GM12878 (cell line): ENCODE measurements at regions not wholly inside any gene's neighbourhood (a gene's known extent, or its start where the extent isn't known, plus 50 kb on each side); places are given as distances from the start of the nearest gene placed in this dataset.

Experiments used
- ATAC-seq: fragments of 200-7000 bp; cut with Tn5 transposase; 3 replicates; pipeline ENCODE4 v1.9.1; 2020; ENCODE audit warnings: mild to moderate bottlenecking, moderate library complexity
- BruUV-seq: library from RNA; stranded (reverse); fragments of 400-500 nt; replicated peaks from 2 replicates; lab custom pipeline; 2021; lab: Mats Ljungman, UMichigan
- CTCF ChIA-PET: fragments of 300-600 bp; sonication (Branson Sonifier 250); formaldehyde crosslinking; extraction: SDS; loops from one replicate; lab custom pipeline; 2021; ENCODE audit warnings: inconsistent platforms; lab: Yijun Ruan, JAX
- POLR2A ChIA-PET: fragments of 350-600 bp; formaldehyde crosslinking; extraction: SDS; loops from one replicate; lab custom pipeline; 2021; ENCODE audit warnings: inconsistent platforms; lab: Charles Lee
- RAD21 ChIA-PET: fragments of 300-600 bp; sonication (Branson Sonifier 250); formaldehyde crosslinking; loops from one replicate; lab custom pipeline; 2023; ENCODE audit warnings: antibody characterized with exemption; ENCODE audit not compliant: unreplicated experiment; lab: Charles Lee
- SMC1A ChIA-PET: fragments of 300-600 bp; sonication (Branson Sonifier 250); formaldehyde crosslinking; loops from one replicate; lab custom pipeline; 2023; ENCODE audit not compliant: unreplicated experiment, uncharacterized antibody; lab: Charles Lee
- DNase-seq: peaks from one replicate; pipeline ENCODE4 v3.0.0-alpha.2; 2011; ENCODE audit warnings: low read depth, low spot score
- FAIRE-seq: peaks from 3 replicates; lab custom pipeline; 2011; peaks lifted over from hg19 to GRCh38; lab: Jason Lieb, UNC
- H2AFZ ChIP-seq: 2 replicates; pipeline ENCODE4 v1.6.0; 2011; ENCODE audit warnings: low read depth, low read length, control low read depth; ENCODE audit not compliant: control insufficient read depth
- H3K27ac ChIP-seq: 2 replicates; pipeline ENCODE4 v1.5.1; 2011; ENCODE audit warnings: control low read depth; ENCODE audit not compliant: control insufficient read depth, insufficient read depth
- H3K27me3 ChIP-seq, 2 experiments: replicated peaks in 1 of 2; 2 replicates each; pipeline versions ENCODE4 v1.6.0 to v1.6.1; 2011; ENCODE audit warnings: low read length in 1 of 2; ENCODE audit not compliant: control insufficient read depth in 2 of 2, insufficient read depth in 2 of 2
- H3K36me3 ChIP-seq, 2 experiments: 2 replicates each; pipeline ENCODE4 v1.5.1; 2011; ENCODE audit warnings: low read length in 1 of 2; ENCODE audit not compliant: control insufficient read depth in 2 of 2, insufficient read depth in 2 of 2
- H3K4me1 ChIP-seq: 2 replicates; pipeline ENCODE4 v1.6.1; 2011; ENCODE audit warnings: mild to moderate bottlenecking, low read length, moderate library complexity, mixed read lengths; ENCODE audit not compliant: control insufficient read depth, insufficient read depth
- H3K4me2 ChIP-seq: 2 replicates; pipeline ENCODE4 v1.6.0; 2011; ENCODE audit warnings: control low read depth; ENCODE audit not compliant: control insufficient read depth, insufficient read depth
- H3K4me3 ChIP-seq: fragments of 200-600 bp; sonication (generic); 2 replicates; pipeline ENCODE4 v1.5.1; 2016
- H3K79me2 ChIP-seq: 2 replicates; pipeline ENCODE4 v1.6.0; 2011; ENCODE audit warnings: low read length; ENCODE audit not compliant: control insufficient read depth, insufficient read depth
- H3K9ac ChIP-seq: 2 replicates; pipeline ENCODE4 v1.8.0; 2011; ENCODE audit warnings: low read length, control low read depth, mixed read lengths; ENCODE audit not compliant: control insufficient read depth, insufficient read depth
- H3K9me3 ChIP-seq: replicated peaks from 3 replicates; pipeline ENCODE4 v1.5.1; 2011; ENCODE audit warnings: mild to moderate bottlenecking, low read length; ENCODE audit not compliant: control insufficient read depth, insufficient read depth
- H4K20me1 ChIP-seq: 2 replicates; pipeline ENCODE4 v1.6.0; 2011; ENCODE audit not compliant: control insufficient read depth, insufficient read depth
- BHLHE40 ChIP-seq, 2 experiments: fragments of 450-650 bp in 1 of 2; IDR thresholded peaks; 2 replicates each; pipeline ENCODE4 v1.6.1; 2011 to 2017; ENCODE audit warnings: low read depth in 2 of 2, borderline replicate concordance in 1 of 2, improper control_type of control experiment in 1 of 2, low read length in 1 of 2, mild to moderate bottlenecking in 1 of 2
- CBFB ChIP-seq: IDR thresholded peaks from 2 replicates; pipeline ENCODE4 v1.6.1; 2016; ENCODE audit warnings: antibody characterized with exemption, low read depth
- CBX3 ChIP-seq: fragments of 200-600 bp; sonication (generic); IDR thresholded peaks from 2 replicates; pipeline ENCODE4 v1.6.1; 2016; ENCODE audit warnings: low read depth, borderline replicate concordance
- IKZF2 ChIP-seq, 2 experiments: fragments of 450-650 bp; IDR thresholded peaks; 2 replicates each; pipeline ENCODE4 v1.6.1; 2017; ENCODE audit warnings: mild to moderate bottlenecking in 2 of 2, moderate library complexity in 2 of 2
- IRF4 ChIP-seq: IDR thresholded peaks from 2 replicates; pipeline ENCODE4 v1.6.1; 2011; ENCODE audit warnings: low read depth, low read length
- NFIC ChIP-seq: IDR thresholded peaks from 2 replicates; pipeline ENCODE4 v1.6.1; 2012; ENCODE audit warnings: low read depth, mild to moderate bottlenecking, inconsistent platforms, low read length, moderate library complexity
- POLR2AphosphoS2 ChIP-seq: IDR thresholded peaks from 2 replicates; pipeline ENCODE4 v1.6.1; 2011; ENCODE audit warnings: low read depth, mild to moderate bottlenecking, low read length, improper control_type of control experiment, moderate library complexity
- RB1 ChIP-seq: fragments of 450-650 bp; formaldehyde crosslinking; IDR thresholded peaks from 2 replicates; pipeline ENCODE4 v1.6.1; 2017; ENCODE audit warnings: mild to moderate bottlenecking, borderline replicate concordance
- SREBF1 ChIP-seq: IDR thresholded peaks from 2 replicates; pipeline ENCODE4 v1.6.1; 2012; ENCODE audit warnings: mild to moderate bottlenecking, low read length
- STAT1 ChIP-seq: fragments of 450-650 bp; conservative IDR thresholded peaks from 2 replicates; pipeline ENCODE4 v1.6.1; 2014; ENCODE audit warnings: antibody characterized with exemption, mild to moderate bottlenecking
- STAT3 ChIP-seq: IDR thresholded peaks from 2 replicates; pipeline ENCODE4 v1.6.1; 2011; ENCODE audit warnings: low read depth, low read length, improper control_type of control experiment
- TCF3 ChIP-seq: IDR thresholded peaks from 2 replicates; pipeline ENCODE4 v1.6.1; 2012; ENCODE audit warnings: low read depth, mild to moderate bottlenecking, low read length, borderline replicate concordance; ENCODE audit not compliant: insufficient read depth
- WGBS: methylation state at CpG from one replicate; pipeline ENCODE4 v1.1.6; 2016; ENCODE audit warnings: low lambda C conversion rate; ENCODE audit not compliant: insufficient replicate concordance, insufficient coverage; ENCODE audit errors: missing lambda C conversion rate; 5-methylcytosine and 5-hydroxymethylcytosine counted together
- in situ Hi-C: fragments of 300-500 bp; cut with MboI; formaldehyde crosslinking; loops from 9 replicates; pipeline ENCODE4 v1.14.3; 2018; ENCODE audit warnings: mixed read lengths
- intact Hi-C: fragments of 100-400 bp; cut with micrococcal nuclease; formaldehyde crosslinking; loops from one replicate; pipeline ENCODE4 v1.14.2; 2022; ENCODE audit not compliant: unreplicated experiment
- TF ChIP-seq, protein P1 (sequence below): IDR thresholded peaks from 2 replicates; pipeline ENCODE4 v1.6.1; 2011; ENCODE audit warnings: low read depth, mild to moderate bottlenecking, low read length, moderate library complexity, borderline replicate concordance; ENCODE audit errors: extremely low read depth
- TF ChIP-seq, protein P2 (sequence below): IDR thresholded peaks from 2 replicates; pipeline ENCODE4 v1.6.1; 2012; ENCODE audit warnings: improper control_type of control experiment, low read depth, low read length; ENCODE audit not compliant: insufficient replicate concordance
- TF ChIP-seq, protein P3 (sequence below): fragments of 450-650 bp; IDR thresholded peaks from 2 replicates; pipeline ENCODE4 v1.6.1; 2017; ENCODE audit warnings: antibody characterized with exemption, mild to moderate bottlenecking, moderate library complexity

- WGBS, result 16% methylated on average over 2 of the region's 2 CpGs
- no TSS peak for BruUV-seq
- Histone ChIP-seq H3K27me3 (no peaks in the 10 kb centered on the region), H3K4me1 (no peaks in the 10 kb centered on the region), H3K9ac (no peak overlapping the region), H3K4me3 (no peak overlapping the region), H3K4me2 (no peak overlapping the region), H4K20me1 (no peaks in the 10 kb centered on the region), H3K36me3 (no peaks in the 10 kb centered on the region), H2AFZ (no peak overlapping the region), H3K79me2 (no peaks in the 10 kb centered on the region), H3K27ac (no peak overlapping the region), H3K9me3 (no peaks in the 10 kb centered on the region)
- FAIRE-seq (no peak), ATAC-seq (no peak), DNase-seq (no peak)
- RAD21 ChIA-PET, result no interaction called here
- SMC1A ChIA-PET, result no interaction called here
- POLR2A ChIA-PET, result no interaction called here
- intact Hi-C loops, result no loop called here
- CTCF ChIA-PET, result no interaction called here
- in situ Hi-C loops, result no loop called here
- TF ChIP-seq BHLHE40 (IDR thresholded peaks at IDR 0.05; ENCODE audit: borderline replicate concordance in 1 of 2, low read depth in 2 of 2, low read length in 1 of 2), result no peak
- TF ChIP-seq RB1, result no peak
- TF ChIP-seq CBX3, result no peak
- TF ChIP-seq, protein P1, sequence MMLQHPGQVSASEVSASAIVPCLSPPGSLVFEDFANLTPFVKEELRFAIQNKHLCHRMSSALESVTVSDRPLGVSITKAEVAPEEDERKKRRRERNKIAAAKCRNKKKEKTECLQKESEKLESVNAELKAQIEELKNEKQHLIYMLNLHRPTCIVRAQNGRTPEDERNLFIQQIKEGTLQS, result no peak
- TF ChIP-seq CBFB, result no peak
- TF ChIP-seq POLR2AphosphoS2, result no peak
- TF ChIP-seq SREBF1, result no peak
- TF ChIP-seq, protein P2, sequence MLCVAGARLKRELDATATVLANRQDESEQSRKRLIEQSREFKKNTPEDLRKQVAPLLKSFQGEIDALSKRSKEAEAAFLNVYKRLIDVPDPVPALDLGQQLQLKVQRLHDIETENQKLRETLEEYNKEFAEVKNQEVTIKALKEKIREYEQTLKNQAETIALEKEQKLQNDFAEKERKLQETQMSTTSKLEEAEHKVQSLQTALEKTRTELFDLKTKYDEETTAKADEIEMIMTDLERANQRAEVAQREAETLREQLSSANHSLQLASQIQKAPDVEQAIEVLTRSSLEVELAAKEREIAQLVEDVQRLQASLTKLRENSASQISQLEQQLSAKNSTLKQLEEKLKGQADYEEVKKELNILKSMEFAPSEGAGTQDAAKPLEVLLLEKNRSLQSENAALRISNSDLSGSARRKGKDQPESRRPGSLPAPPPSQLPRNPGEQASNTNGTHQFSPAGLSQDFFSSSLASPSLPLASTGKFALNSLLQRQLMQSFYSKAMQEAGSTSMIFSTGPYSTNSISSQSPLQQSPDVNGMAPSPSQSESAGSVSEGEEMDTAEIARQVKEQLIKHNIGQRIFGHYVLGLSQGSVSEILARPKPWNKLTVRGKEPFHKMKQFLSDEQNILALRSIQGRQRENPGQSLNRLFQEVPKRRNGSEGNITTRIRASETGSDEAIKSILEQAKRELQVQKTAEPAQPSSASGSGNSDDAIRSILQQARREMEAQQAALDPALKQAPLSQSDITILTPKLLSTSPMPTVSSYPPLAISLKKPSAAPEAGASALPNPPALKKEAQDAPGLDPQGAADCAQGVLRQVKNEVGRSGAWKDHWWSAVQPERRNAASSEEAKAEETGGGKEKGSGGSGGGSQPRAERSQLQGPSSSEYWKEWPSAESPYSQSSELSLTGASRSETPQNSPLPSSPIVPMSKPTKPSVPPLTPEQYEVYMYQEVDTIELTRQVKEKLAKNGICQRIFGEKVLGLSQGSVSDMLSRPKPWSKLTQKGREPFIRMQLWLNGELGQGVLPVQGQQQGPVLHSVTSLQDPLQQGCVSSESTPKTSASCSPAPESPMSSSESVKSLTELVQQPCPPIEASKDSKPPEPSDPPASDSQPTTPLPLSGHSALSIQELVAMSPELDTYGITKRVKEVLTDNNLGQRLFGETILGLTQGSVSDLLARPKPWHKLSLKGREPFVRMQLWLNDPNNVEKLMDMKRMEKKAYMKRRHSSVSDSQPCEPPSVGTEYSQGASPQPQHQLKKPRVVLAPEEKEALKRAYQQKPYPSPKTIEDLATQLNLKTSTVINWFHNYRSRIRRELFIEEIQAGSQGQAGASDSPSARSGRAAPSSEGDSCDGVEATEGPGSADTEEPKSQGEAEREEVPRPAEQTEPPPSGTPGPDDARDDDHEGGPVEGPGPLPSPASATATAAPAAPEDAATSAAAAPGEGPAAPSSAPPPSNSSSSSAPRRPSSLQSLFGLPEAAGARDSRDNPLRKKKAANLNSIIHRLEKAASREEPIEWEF, result no peak
- TF ChIP-seq IRF4, result no peak
- no peak for TF ChIP-seq NFIC
- no peak for TF ChIP-seq TCF3
- TF ChIP-seq IKZF2 (IDR thresholded peaks at IDR 0.05), result no peak
- no peak for TF ChIP-seq STAT1
- TF ChIP-seq, protein P3, sequence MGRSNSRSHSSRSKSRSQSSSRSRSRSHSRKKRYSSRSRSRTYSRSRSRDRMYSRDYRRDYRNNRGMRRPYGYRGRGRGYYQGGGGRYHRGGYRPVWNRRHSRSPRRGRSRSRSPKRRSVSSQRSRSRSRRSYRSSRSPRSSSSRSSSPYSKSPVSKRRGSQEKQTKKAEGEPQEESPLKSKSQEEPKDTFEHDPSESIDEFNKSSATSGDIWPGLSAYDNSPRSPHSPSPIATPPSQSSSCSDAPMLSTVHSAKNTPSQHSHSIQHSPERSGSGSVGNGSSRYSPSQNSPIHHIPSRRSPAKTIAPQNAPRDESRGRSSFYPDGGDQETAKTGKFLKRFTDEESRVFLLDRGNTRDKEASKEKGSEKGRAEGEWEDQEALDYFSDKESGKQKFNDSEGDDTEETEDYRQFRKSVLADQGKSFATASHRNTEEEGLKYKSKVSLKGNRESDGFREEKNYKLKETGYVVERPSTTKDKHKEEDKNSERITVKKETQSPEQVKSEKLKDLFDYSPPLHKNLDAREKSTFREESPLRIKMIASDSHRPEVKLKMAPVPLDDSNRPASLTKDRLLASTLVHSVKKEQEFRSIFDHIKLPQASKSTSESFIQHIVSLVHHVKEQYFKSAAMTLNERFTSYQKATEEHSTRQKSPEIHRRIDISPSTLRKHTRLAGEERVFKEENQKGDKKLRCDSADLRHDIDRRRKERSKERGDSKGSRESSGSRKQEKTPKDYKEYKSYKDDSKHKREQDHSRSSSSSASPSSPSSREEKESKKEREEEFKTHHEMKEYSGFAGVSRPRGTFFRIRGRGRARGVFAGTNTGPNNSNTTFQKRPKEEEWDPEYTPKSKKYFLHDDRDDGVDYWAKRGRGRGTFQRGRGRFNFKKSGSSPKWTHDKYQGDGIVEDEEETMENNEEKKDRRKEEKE, result no peak
- TF ChIP-seq STAT3, result no peak
These were observed 176.8 kb downstream of the ISL1 start for GRCh38 chr5:51559921-51560658.
